OCI-LY7 (cell line): ENCODE measurements at regions not wholly inside any gene's neighbourhood (a gene's known extent, or its start where the extent isn't known, plus 50 kb on each side); places are given as distances from the start of the nearest gene placed in this dataset.

ENCODE experiments used
- BruUV-seq: library from RNA; stranded (reverse); fragments of 400-500 nt; replicated peaks from 2 replicates; lab custom pipeline; 2021; lab: Mats Ljungman, UMichigan
- CTCF ChIA-PET: fragments of 300-600 bp; sonication (Branson Sonifier 250); formaldehyde crosslinking; loops from one replicate; lab custom pipeline; 2022; ENCODE audit warnings: antibody characterized with exemption; ENCODE audit not compliant: unreplicated experiment; lab: Charles Lee
- POLR2A ChIA-PET: fragments of 300-600 bp; sonication (Branson Sonifier 250); formaldehyde crosslinking; loops from one replicate; lab custom pipeline; 2022; ENCODE audit warnings: antibody characterized with exemption; lab: Charles Lee
- DNase-seq: peaks from one replicate; pipeline ENCODE4 v3.0.0-alpha.2; 2015; ENCODE audit warnings: low spot score
- H2AFZ ChIP-seq: fragments of 200-600 bp; sonication (generic), shearing (Covaris generic); 2 replicates; pipeline ENCODE4 v1.6.1; 2014; ENCODE audit warnings: mild to moderate bottlenecking, antibody characterized with exemption, low read length, moderate library complexity
- H3K27ac ChIP-seq: fragments of 200-600 bp; sonication (generic); 2 replicates; pipeline ENCODE4 v1.5.1; 2014; ENCODE audit warnings: mixed run types, low read depth, mild to moderate bottlenecking, moderate library complexity, low read length, inconsistent platforms; ENCODE audit not compliant: poor library complexity, severe bottlenecking
- H3K36me3 ChIP-seq: fragments of 200-600 bp; sonication (generic); 2 replicates; pipeline ENCODE4 v1.6.1; 2014; ENCODE audit warnings: mild to moderate bottlenecking, antibody characterized with exemption, low read length, moderate library complexity, mixed read lengths; ENCODE audit not compliant: insufficient read depth
- H3K4me1 ChIP-seq: fragments of 200-600 bp; sonication (generic); 2 replicates; pipeline ENCODE4 v1.5.1; 2014; ENCODE audit warnings: mild to moderate bottlenecking, low read length; ENCODE audit not compliant: insufficient read depth, poor library complexity, severe bottlenecking
- H3K4me2 ChIP-seq: fragments of 200-600 bp; sonication (generic); 2 replicates; pipeline ENCODE4 v1.6.1; 2014; ENCODE audit warnings: mild to moderate bottlenecking, low read length
- H3K4me3 ChIP-seq: fragments of 200-600 bp; sonication (generic); 2 replicates; pipeline ENCODE4 v1.5.1; 2014; ENCODE audit warnings: mild to moderate bottlenecking, low read depth, low read length; ENCODE audit not compliant: poor library complexity, severe bottlenecking
- H3K79me2 ChIP-seq: fragments of 200-600 bp; sonication (generic); 2 replicates; pipeline ENCODE4 v1.6.1; 2016; ENCODE audit warnings: low read depth, mild to moderate bottlenecking, low read length, moderate library complexity, mixed read lengths; ENCODE audit not compliant: insufficient read depth
- H3K9me2 ChIP-seq: fragments of 200-600 bp; sonication (generic); 2 replicates; pipeline ENCODE4 v1.6.1; 2016; ENCODE audit warnings: mild to moderate bottlenecking, low read length, mixed read lengths; ENCODE audit not compliant: insufficient read depth
- H3K9me3 ChIP-seq: fragments of 200-600 bp; sonication (generic); 2 replicates; pipeline ENCODE4 v1.6.1; 2014; ENCODE audit warnings: mild to moderate bottlenecking, mixed run types, low read length, mixed read lengths
- H4K20me1 ChIP-seq: fragments of 200-600 bp; sonication (generic); 2 replicates; pipeline ENCODE4 v1.6.1; 2014; ENCODE audit warnings: mild to moderate bottlenecking, antibody characterized with exemption, low read length, moderate library complexity, mixed read lengths; ENCODE audit not compliant: insufficient read depth
- EZH2phosphoT487 ChIP-seq: fragments of 200-600 bp; sonication (generic); IDR thresholded peaks from 2 replicates; pipeline ENCODE4 v1.6.1; 2018; ENCODE audit warnings: low read depth, borderline replicate concordance, mild to moderate bottlenecking, mixed run types, antibody characterized with exemption, low read length, moderate library complexity, mixed read lengths
- intact Hi-C: fragments of 100-400 bp; cut with micrococcal nuclease; formaldehyde crosslinking; loops from one replicate; pipeline ENCODE4 v1.10.0; 2022; ENCODE audit not compliant: unreplicated experiment
- TF ChIP-seq, protein P1 (sequence below): fragments of 200-600 bp; sonication (generic); conservative IDR thresholded peaks from 2 replicates; pipeline ENCODE4 v1.5.1; 2014; ENCODE audit warnings: mild to moderate bottlenecking, antibody characterized with exemption, low read length, moderate library complexity, mixed read lengths

DNA sequence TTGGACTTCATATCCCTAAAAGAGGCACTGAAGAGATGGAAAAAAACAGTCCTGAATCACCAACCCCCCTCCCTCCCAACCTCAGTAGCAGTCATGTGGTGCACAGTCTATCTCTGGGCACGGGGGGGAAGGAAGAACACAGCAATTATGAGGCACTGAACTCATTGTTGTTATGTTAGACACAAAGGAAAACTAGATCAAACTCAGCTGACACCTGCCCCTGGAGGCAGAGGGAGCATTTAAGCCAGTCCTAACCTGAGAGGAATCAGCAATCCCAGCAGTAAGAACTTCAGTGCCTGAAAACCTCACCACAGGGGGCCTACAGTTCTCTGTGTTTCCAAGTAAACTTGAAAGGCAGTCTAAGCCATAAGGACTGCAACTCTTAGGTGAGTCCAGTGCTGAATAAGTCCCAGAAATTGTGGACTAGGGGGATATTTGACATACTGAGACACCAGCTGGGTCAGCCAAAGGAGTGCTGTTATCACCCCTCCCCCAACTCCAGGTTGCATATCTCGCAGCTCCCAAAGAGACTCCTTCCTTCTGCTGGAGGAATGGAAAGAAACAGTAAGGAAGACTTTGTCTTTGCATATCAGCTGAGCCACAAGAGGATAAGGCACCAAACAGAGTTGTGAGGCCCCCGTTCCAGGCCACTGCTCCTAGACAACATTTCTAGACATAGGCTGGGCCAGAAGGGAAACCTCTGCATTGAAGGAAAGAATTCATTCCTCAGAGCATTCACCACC lies 72.5 kb downstream of the GLYATL1 start:
- no peak for TF ChIP-seq EZH2phosphoT487
- TF ChIP-seq, protein P1, sequence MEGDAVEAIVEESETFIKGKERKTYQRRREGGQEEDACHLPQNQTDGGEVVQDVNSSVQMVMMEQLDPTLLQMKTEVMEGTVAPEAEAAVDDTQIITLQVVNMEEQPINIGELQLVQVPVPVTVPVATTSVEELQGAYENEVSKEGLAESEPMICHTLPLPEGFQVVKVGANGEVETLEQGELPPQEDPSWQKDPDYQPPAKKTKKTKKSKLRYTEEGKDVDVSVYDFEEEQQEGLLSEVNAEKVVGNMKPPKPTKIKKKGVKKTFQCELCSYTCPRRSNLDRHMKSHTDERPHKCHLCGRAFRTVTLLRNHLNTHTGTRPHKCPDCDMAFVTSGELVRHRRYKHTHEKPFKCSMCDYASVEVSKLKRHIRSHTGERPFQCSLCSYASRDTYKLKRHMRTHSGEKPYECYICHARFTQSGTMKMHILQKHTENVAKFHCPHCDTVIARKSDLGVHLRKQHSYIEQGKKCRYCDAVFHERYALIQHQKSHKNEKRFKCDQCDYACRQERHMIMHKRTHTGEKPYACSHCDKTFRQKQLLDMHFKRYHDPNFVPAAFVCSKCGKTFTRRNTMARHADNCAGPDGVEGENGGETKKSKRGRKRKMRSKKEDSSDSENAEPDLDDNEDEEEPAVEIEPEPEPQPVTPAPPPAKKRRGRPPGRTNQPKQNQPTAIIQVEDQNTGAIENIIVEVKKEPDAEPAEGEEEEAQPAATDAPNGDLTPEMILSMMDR, result no peak
- no peaks in the 10 kb centered on the region for H3K9me2 ChIP-seq
- no peaks in the 10 kb centered on the region for H3K36me3 ChIP-seq
- ChIA-PET POLR2A (no interaction called here), CTCF (no interaction called here)
- intact Hi-C loops, result no loop called here
- peak overlapping the region; percentile 87 for H2AFZ ChIP-seq
- H3K9me3 ChIP-seq, result no peaks in the 10 kb centered on the region
- no peak overlapping the region for H3K4me3 ChIP-seq
- peak overlapping the region; percentile 30 for H3K27ac ChIP-seq
- peak overlapping the region; percentile 48 for H3K4me2 ChIP-seq
- no TSS peak for BruUV-seq
- H4K20me1 ChIP-seq, result no peaks in the 10 kb centered on the region
- H3K79me2 ChIP-seq, result no peaks in the 10 kb centered on the region
- H3K4me1 ChIP-seq, result peaks cover 36% of the 10 kb centered on the region
- peak; percentile 30 for DNase-seq

DNA sequence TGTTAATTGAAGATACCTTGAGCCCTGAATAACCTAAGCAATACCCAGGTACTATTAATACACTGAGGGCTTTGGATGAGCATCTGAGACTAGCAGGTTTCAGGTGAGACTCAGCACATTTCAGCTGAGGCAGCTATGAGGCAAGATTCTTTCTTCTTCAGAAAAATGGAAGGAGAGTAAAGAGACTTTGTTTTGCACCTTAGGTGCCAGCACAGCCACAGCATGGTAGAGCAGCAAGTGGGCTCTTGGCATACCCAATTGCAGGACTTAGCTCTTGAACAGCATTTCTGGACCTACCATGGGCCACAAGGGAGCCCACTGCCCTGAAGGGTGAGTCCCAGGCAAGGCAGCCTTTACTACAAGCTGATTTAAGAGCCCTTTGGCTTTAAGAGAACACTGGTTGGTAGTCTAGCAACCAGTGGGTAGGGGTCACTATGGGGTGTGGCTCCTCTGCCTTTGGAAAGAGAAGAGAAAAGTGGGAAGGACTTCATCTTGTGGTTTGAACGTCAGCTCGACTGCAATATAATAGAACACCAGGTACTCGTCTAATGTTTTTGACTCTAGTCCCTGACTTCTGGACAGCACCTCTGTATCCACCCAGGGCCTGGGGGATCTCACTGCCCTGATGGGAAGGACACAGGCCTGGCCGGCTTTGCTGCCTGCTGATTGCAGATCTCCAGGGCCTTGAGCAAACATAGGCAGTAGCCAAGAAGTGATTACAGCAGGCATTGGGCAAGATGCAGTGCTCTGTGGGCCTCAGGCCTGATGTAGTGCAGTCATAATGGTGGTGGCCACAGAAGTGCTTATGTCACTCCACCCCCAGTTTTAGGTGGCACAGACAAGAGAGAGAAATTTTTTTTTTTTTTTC lies 73.3 kb downstream of the GLYATL1 start:
- ChIA-PET POLR2A (interaction anchor here (0.6 kb wide), 1 partner anchor 32 kb away, joined by 3 read pairs; no protein-coding TSS in a partner anchor), CTCF (no interaction called here)
- intact Hi-C loops, result no loop called here
- H3K27ac ChIP-seq, result no peak overlapping the region
- no peaks in the 10 kb centered on the region for H3K79me2 ChIP-seq
- peaks cover 36% of the 10 kb centered on the region for H3K4me1 ChIP-seq
- DNase-seq, result no peak
- no peak for TF ChIP-seq EZH2phosphoT487
- H3K9me3 ChIP-seq, result no peaks in the 10 kb centered on the region
- H4K20me1 ChIP-seq, result no peaks in the 10 kb centered on the region
- H2AFZ ChIP-seq, result peak overlapping the region; percentile 87; the same call in 1 of the 2 replicates
- H3K36me3 ChIP-seq, result no peaks in the 10 kb centered on the region
- BruUV-seq, result no TSS peak
- no peak overlapping the region for H3K4me3 ChIP-seq
- peak overlapping the region; percentile 48 for H3K4me2 ChIP-seq
- H3K9me2 ChIP-seq, result no peaks in the 10 kb centered on the region

DNA sequence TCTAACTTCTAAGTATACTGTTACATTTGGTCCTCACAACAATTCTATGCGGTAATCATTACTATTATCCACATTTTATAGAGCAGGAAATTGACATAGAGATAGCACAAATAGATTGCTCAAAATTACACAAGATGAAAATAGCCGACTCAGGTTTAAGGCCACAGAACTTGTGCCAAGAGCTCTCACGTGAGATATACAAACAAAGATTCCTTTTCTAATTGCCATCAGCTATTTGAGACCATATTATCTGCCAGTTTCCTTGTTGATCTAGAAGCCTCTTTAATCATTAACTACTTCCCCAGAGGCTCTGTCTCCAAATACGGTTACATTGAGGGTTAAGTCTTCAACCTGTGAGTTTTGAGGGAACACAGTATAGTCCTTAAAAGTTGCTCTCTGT lies 61.0 kb upstream of the GLYATL1B start:
- ChIA-PET POLR2A (interaction anchor here (0.6 kb wide), 1 partner anchor 393 kb away, joined by 3 read pairs; no protein-coding TSS in a partner anchor), CTCF (no interaction called here)
- no TSS peak for BruUV-seq
- Histone ChIP-seq H2AFZ (no peak overlapping the region), H4K20me1 (no peaks in the 10 kb centered on the region), H3K27ac (no peak overlapping the region), H3K4me3 (no peak overlapping the region), H3K4me2 (no peak overlapping the region), H3K79me2 (no peaks in the 10 kb centered on the region), H3K4me1 (no peaks in the 10 kb centered on the region), H3K36me3 (no peaks in the 10 kb centered on the region), H3K9me3 (no peaks in the 10 kb centered on the region), H3K9me2 (no peaks in the 10 kb centered on the region)
- intact Hi-C loops, result no loop called here
- no peak for DNase-seq
- no peak for TF ChIP-seq EZH2phosphoT487
- TF ChIP-seq, protein P1, result no peak
